H1 (cell line): ENCODE measurements at regions not wholly inside any gene's neighbourhood (a gene's known extent, or its start where the extent isn't known, plus 50 kb on each side); places are given as distances from the start of the nearest gene placed in this dataset.

Source experiments
- CTCF ChIA-PET: fragments of 300-600 bp; sonication (Branson Sonifier 250); formaldehyde crosslinking; loops from one replicate; lab custom pipeline; 2021; ENCODE audit not compliant: partially characterized antibody; lab: Charles Lee
- POLR2A ChIA-PET: fragments of 300-600 bp; sonication (Branson Sonifier 250); formaldehyde crosslinking; loops from one replicate; lab custom pipeline; 2021; ENCODE audit warnings: inconsistent platforms; ENCODE audit not compliant: partially characterized antibody; lab: Charles Lee
- DNase-seq, 2 experiments: peaks; one replicate each; pipeline versions ENCODE4 v3.0.0 to v3.0.0-alpha.2; 2010 to 2022; ENCODE audit warnings: low spot score in 2 of 2, low read depth in 1 of 2, mixed read lengths in 1 of 2
- FAIRE-seq: peaks from 2 replicates; lab custom pipeline; 2011; peaks lifted over from hg19 to GRCh38; lab: Jason Lieb, UNC
- H2AFZ ChIP-seq: 2 replicates; pipeline ENCODE4 v1.8.1; 2012; ENCODE audit warnings: low read length, inconsistent platforms
- H2AK5ac ChIP-seq: 2 replicates; pipeline ENCODE4 v1.6.1; 2013; ENCODE audit warnings: low read depth, low read length
- H2BK120ac ChIP-seq: replicated peaks from 2 replicates; pipeline ENCODE3; 2013; ENCODE audit warnings: low read depth, low read length, inconsistent platforms
- H2BK12ac ChIP-seq: 2 replicates; pipeline ENCODE4 v1.6.1; 2013; ENCODE audit warnings: low read depth, low read length
- H2BK15ac ChIP-seq: 2 replicates; pipeline ENCODE4 v1.6.1; 2013; ENCODE audit warnings: low read length
- H2BK20ac ChIP-seq: 2 replicates; pipeline ENCODE4 v1.6.1; 2013; ENCODE audit warnings: low read length
- H2BK5ac ChIP-seq: 2 replicates; pipeline ENCODE4 v1.6.1; 2013; ENCODE audit warnings: low read depth, low read length
- H3K14ac ChIP-seq: 2 replicates; pipeline ENCODE4 v1.6.1; 2013; ENCODE audit warnings: inconsistent platforms; ENCODE audit not compliant: insufficient read length
- H3K18ac ChIP-seq: 2 replicates; pipeline ENCODE4 v1.6.1; 2013; ENCODE audit warnings: low read length; ENCODE audit errors: extremely low read depth
- H3K23ac ChIP-seq: 2 replicates; pipeline ENCODE4 v1.6.1; 2013; ENCODE audit warnings: inconsistent platforms; ENCODE audit not compliant: insufficient read length
- H3K23me2 ChIP-seq: 2 replicates; pipeline ENCODE4 v1.6.1; 2013; ENCODE audit warnings: low read depth, low read length
- H3K27ac ChIP-seq: 2 replicates; pipeline ENCODE4 v1.6.1; 2011; ENCODE audit warnings: low read depth, low read length, inconsistent platforms
- H3K27me3 ChIP-seq, 4 experiments: replicated peaks in 1 of 4; 1 replicate in 1 of 4; 2 replicates in 3 of 4; pipeline versions ENCODE4 v1.6.1 to v1.8.1; 2011 to 2013; ENCODE audit warnings: low read length in 3 of 4, mild to moderate bottlenecking in 3 of 4, inconsistent platforms in 2 of 4, mixed read lengths in 2 of 4, moderate library complexity in 1 of 4; ENCODE audit not compliant: control insufficient read depth in 3 of 4, insufficient read depth in 3 of 4; ENCODE audit errors: extremely low read depth in 1 of 4
- H3K36me3 ChIP-seq, 4 experiments: 2 replicates each; pipeline versions ENCODE4 v1.6.1 to v1.8.1; 2011 to 2013; ENCODE audit warnings: mild to moderate bottlenecking in 4 of 4, low read length in 3 of 4, moderate library complexity in 2 of 4, control low read depth in 1 of 4, inconsistent platforms in 1 of 4; ENCODE audit not compliant: insufficient read depth in 4 of 4, control insufficient read depth in 2 of 4
- H3K4ac ChIP-seq: replicated peaks from 2 replicates; pipeline ENCODE3; 2013; ENCODE audit warnings: low read length, low read depth, mixed read lengths, inconsistent platforms; ENCODE audit not compliant: insufficient read length
- H3K4me1 ChIP-seq, 4 experiments: replicated peaks in 1 of 4; 1 replicate in 1 of 4; 2 replicates in 3 of 4; pipeline versions ENCODE4 v1.6.1 to v1.8.1; 2011 to 2013; ENCODE audit warnings: low read length in 3 of 4, inconsistent platforms in 2 of 4, mixed read lengths in 1 of 4; ENCODE audit not compliant: insufficient read depth in 4 of 4, control insufficient read depth in 3 of 4
- H3K4me2 ChIP-seq, 2 experiments: 2 replicates each; pipeline versions ENCODE4 v1.6.1 to v1.8.1; 2011 to 2013; ENCODE audit warnings: low read depth in 2 of 2, low read length in 2 of 2, control low read depth in 1 of 2, inconsistent platforms in 1 of 2, mild to moderate bottlenecking in 1 of 2; ENCODE audit not compliant: insufficient read depth in 1 of 2
- H3K4me3 ChIP-seq, 4 experiments: fragments of 200-600, 300-600 bp in 1 of 4; sonication (generic), shearing (Covaris generic), sonication (Bioruptor Twin) in 1 of 4; 2 replicates each; pipeline versions ENCODE4 v1.5.1 to v1.8.1; 2011 to 2016; ENCODE audit warnings: low read length in 4 of 4, low read depth in 3 of 4, control low read depth in 2 of 4, inconsistent platforms in 2 of 4, mild to moderate bottlenecking in 2 of 4, mixed read lengths in 1 of 4, moderate library complexity in 1 of 4; ENCODE audit not compliant: insufficient read depth in 2 of 4; ENCODE audit errors: extremely low read depth in 1 of 4
- H3K56ac ChIP-seq: replicated peaks from 2 replicates; pipeline ENCODE3; 2013; ENCODE audit warnings: low read depth, mild to moderate bottlenecking, mixed read lengths, low read length, inconsistent platforms; ENCODE audit not compliant: insufficient read length
- H3K79me1 ChIP-seq: 2 replicates; pipeline ENCODE4 v1.6.1; 2013; ENCODE audit warnings: low read depth, low read length, control low read depth
- H3K79me2 ChIP-seq, 2 experiments: 2 replicates each; pipeline versions ENCODE4 v1.6.1 to v1.8.1; 2012 to 2013; ENCODE audit warnings: low read length in 2 of 2, mild to moderate bottlenecking in 2 of 2, inconsistent platforms in 1 of 2; ENCODE audit not compliant: insufficient read depth in 2 of 2, control insufficient read depth in 1 of 2
- H3K9ac ChIP-seq, 4 experiments: replicated peaks in 1 of 4; 1 replicate in 1 of 4; 2 replicates in 3 of 4; pipeline versions ENCODE4 v1.6.1 to v1.8.1; 2011 to 2013; ENCODE audit warnings: low read depth in 3 of 4, low read length in 3 of 4, control low read depth in 2 of 4, mild to moderate bottlenecking in 2 of 4, moderate library complexity in 2 of 4, inconsistent platforms in 1 of 4; ENCODE audit errors: extremely low read depth in 1 of 4
- H3K9me3 ChIP-seq, 2 experiments: 2 replicates each; pipeline versions ENCODE4 v1.6.1 to v1.8.1; 2012 to 2013; ENCODE audit warnings: mild to moderate bottlenecking in 2 of 2, moderate library complexity in 2 of 2, control low read depth in 1 of 2, inconsistent platforms in 1 of 2, low read depth in 1 of 2, low read length in 1 of 2, mixed read lengths in 1 of 2; ENCODE audit not compliant: insufficient read depth in 2 of 2
- H4K20me1 ChIP-seq, 2 experiments: replicated peaks in 1 of 2; 2 replicates each; pipeline versions ENCODE3 to v1.8.1; 2011 to 2013; ENCODE audit warnings: inconsistent platforms in 2 of 2, low read length in 2 of 2, mild to moderate bottlenecking in 1 of 2; ENCODE audit not compliant: insufficient read depth in 2 of 2, control insufficient read depth in 1 of 2
- H4K5ac ChIP-seq: 2 replicates; pipeline ENCODE4 v1.6.1; 2013; ENCODE audit warnings: low read length, low read depth, mixed read lengths, inconsistent platforms; ENCODE audit not compliant: insufficient read length
- H4K8ac ChIP-seq: 2 replicates; pipeline ENCODE4 v1.8.0; 2013; ENCODE audit warnings: mild to moderate bottlenecking, moderate library complexity, low read length, inconsistent platforms; ENCODE audit not compliant: insufficient read depth; ENCODE audit errors: extremely low read depth
- H4K91ac ChIP-seq: replicated peaks from 2 replicates; pipeline ENCODE3; 2013; ENCODE audit warnings: low read length, mixed read lengths, inconsistent platforms; ENCODE audit not compliant: insufficient read length
- FOSL1 ChIP-seq: IDR thresholded peaks from 2 replicates; pipeline ENCODE4 v1.6.1; 2011; ENCODE audit warnings: mild to moderate bottlenecking, low read depth, low read length, moderate library complexity; ENCODE audit not compliant: insufficient read depth
- RAD21 ChIP-seq, 2 experiments: IDR thresholded peaks in 1 of 2; conservative IDR thresholded peaks in 1 of 2; 2 replicates each; pipeline ENCODE4 v1.6.1; 2011; ENCODE audit warnings: low read depth in 2 of 2, low read length in 2 of 2, improper control_type of control experiment in 1 of 2, inconsistent platforms in 1 of 2, mild to moderate bottlenecking in 1 of 2, moderate library complexity in 1 of 2
- SP1 ChIP-seq: IDR thresholded peaks from 2 replicates; pipeline ENCODE4 v1.6.1; 2011; ENCODE audit warnings: low read depth, low read length
- SP4 ChIP-seq: IDR thresholded peaks from 2 replicates; pipeline ENCODE4 v1.6.1; 2012; ENCODE audit warnings: low read length, inconsistent platforms
- whole genome bisulfite sequencing, 2 experiments: shearing (Covaris generic) in 1 of 2; methylation state at CpG; one replicate each; pipeline versions ENCODE4 v1.1.6 to v1.1.7; 2013 to 2015; ENCODE audit warnings: low lambda C conversion rate in 2 of 2, mixed read lengths in 2 of 2, inconsistent platforms in 1 of 2, low coverage in 1 of 2, missing lambda C conversion rate in 1 of 2; ENCODE audit not compliant: insufficient replicate concordance in 2 of 2, insufficient coverage in 1 of 2, insufficient read length in 1 of 2; ENCODE audit errors: extremely low coverage in 1 of 2, missing lambda C conversion rate in 1 of 2; 5-methylcytosine and 5-hydroxymethylcytosine counted together
- TF ChIP-seq, protein P1 (sequence below), 3 experiments: IDR thresholded peaks; 1 replicate in 2 of 3; 2 replicates in 1 of 3; pipeline versions ENCODE4 v1.5.1 to v1.6.1; 2011; ENCODE audit warnings: low read length in 3 of 3, mild to moderate bottlenecking in 3 of 3, inconsistent platforms in 2 of 3, low read depth in 1 of 3, moderate library complexity in 1 of 3; ENCODE audit not compliant: insufficient read depth in 1 of 3; ENCODE audit errors: control extremely low read depth in 1 of 3
- TF ChIP-seq, protein P2 (sequence below): IDR thresholded peaks from 2 replicates; pipeline ENCODE4 v1.6.1; 2011; ENCODE audit warnings: low read length, improper control_type of control experiment

DNA sequence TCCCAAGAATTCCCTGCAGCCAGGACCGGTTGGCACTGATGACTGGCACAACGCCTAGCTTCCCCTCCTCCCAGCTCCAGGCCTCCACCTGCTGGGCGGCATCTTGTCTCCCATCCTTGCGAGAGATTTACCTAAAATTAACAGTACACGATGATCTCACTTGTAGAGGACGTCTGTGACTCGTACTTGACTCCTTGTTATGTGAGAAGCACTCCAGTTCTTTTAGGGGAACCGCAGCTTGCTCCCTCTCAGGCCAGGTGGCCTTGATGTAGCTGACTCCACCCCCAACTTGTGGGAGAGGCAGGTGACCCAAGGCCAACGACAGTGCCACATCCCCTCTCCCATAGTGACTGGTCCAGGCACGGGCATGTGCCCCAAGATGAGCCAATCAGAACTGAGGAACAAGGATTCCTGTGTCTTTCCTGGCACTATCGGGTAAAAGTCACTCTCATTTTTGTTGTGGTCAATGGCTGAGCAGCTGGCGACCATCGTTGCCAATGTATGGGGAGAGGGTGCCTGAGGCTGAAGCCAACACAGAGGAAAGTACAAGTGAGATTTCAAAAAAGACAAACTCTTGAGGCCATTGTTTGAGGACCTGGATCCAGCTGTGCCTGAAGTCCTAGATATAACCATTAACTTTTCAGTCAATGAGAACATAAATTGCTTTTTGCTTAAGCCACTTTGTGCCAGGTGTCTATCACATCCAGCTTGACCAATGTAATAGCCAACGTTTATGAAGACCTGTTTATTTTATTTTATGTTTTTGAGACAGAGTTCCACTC lies 208.7 kb downstream of the RBM19 start:
- Histone ChIP-seq H3K9me3 (no peaks in the 10 kb centered on the region), H2AFZ (no peak overlapping the region), H4K5ac (no peak overlapping the region), H3K27ac (no peak overlapping the region), H3K23me2 (no peaks in the 10 kb centered on the region), H2BK20ac (no peak overlapping the region), H4K20me1 (no peaks in the 10 kb centered on the region), H3K27me3 (no peaks in the 10 kb centered on the region; a peak in 1 of 7 replicates), H3K14ac (no peak overlapping the region), H2AK5ac (no peak overlapping the region), H3K56ac (no peak overlapping the region), H3K4me1 (peaks cover 0 to 2% (median 0%) of the 10 kb centered on the region in 4 experiments; a peak in 1 of 7 replicates), H3K9ac (no peak overlapping the region), H3K79me1 (no peaks in the 10 kb centered on the region), H3K36me3 (no peaks in the 10 kb centered on the region), H3K79me2 (no peaks in the 10 kb centered on the region), H3K4me3 (no peak overlapping the region), H3K4ac (no peak overlapping the region), H3K23ac (no peak overlapping the region), H2BK120ac (no peak overlapping the region), H4K91ac (no peak overlapping the region), H3K4me2 (no peak overlapping the region), H4K8ac (no peak overlapping the region), H2BK15ac (no peak overlapping the region), H3K18ac (no peak overlapping the region)
- no peak for DNase-seq
- ChIA-PET CTCF (interaction anchor here (0.8 to 2.6 kb wide), 8 partner anchors 9 to 232 kb away, joined by 3 to 5 read pairs (median 3); no protein-coding TSS in a partner anchor), POLR2A (no interaction called here)
- 82% methylated on average over 14 of the region's 14 CpGs; no CpG with 5 or more reads in 1 of the 2 experiments for WGBS, 2 experiments
- FAIRE-seq = no peak
- TF ChIP-seq, protein P1, sequence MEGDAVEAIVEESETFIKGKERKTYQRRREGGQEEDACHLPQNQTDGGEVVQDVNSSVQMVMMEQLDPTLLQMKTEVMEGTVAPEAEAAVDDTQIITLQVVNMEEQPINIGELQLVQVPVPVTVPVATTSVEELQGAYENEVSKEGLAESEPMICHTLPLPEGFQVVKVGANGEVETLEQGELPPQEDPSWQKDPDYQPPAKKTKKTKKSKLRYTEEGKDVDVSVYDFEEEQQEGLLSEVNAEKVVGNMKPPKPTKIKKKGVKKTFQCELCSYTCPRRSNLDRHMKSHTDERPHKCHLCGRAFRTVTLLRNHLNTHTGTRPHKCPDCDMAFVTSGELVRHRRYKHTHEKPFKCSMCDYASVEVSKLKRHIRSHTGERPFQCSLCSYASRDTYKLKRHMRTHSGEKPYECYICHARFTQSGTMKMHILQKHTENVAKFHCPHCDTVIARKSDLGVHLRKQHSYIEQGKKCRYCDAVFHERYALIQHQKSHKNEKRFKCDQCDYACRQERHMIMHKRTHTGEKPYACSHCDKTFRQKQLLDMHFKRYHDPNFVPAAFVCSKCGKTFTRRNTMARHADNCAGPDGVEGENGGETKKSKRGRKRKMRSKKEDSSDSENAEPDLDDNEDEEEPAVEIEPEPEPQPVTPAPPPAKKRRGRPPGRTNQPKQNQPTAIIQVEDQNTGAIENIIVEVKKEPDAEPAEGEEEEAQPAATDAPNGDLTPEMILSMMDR (IDR thresholded peaks at IDR 0.05; ENCODE audit: control extremely low read depth in 1 of 3, insufficient read depth in 1 of 3, low read depth in 1 of 3, low read length in 3 of 3) = peak in 1 of 3 experiments; percentile 19; a peak in 1 of 4 replicates
- TF ChIP-seq FOSL1 = no peak
- TF ChIP-seq RAD21 (IDR thresholded peaks at IDR 0.05 in 1 of 2, conservative IDR thresholded peaks at IDR 0.05 in 1 of 2; ENCODE audit: low read depth in 2 of 2, low read length in 2 of 2) = peak; percentile 25 to 36; a peak in 3 of 4 replicates
- TF ChIP-seq, protein P2, sequence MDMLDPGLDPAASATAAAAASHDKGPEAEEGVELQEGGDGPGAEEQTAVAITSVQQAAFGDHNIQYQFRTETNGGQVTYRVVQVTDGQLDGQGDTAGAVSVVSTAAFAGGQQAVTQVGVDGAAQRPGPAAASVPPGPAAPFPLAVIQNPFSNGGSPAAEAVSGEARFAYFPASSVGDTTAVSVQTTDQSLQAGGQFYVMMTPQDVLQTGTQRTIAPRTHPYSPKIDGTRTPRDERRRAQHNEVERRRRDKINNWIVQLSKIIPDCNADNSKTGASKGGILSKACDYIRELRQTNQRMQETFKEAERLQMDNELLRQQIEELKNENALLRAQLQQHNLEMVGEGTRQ = peak; percentile 38; the same call in 1 of the 2 replicates
- no peak for TF ChIP-seq SP1
- no peak for TF ChIP-seq SP4
- TF ChIP-seq, all 59 proteins: peak for 3
- H2BK12ac ChIP-seq = no peak overlapping the region
- H2BK5ac ChIP-seq = no peak overlapping the region
